Activated effector memory CD4-positive, alpha-beta T cell treated with anti-CD3 and anti-CD28 coated beads, Interleukin-2, amount 50 U/mL, for 16 hours (primary cell): ENCODE measurements at regions not wholly inside any gene's neighbourhood (a gene's known extent, or its start where the extent isn't known, plus 50 kb on each side); places are given as distances from the start of the nearest gene placed in this dataset.

Experiments
- DNase-seq: peaks from one replicate; pipeline ENCODE4 v3.0.0-alpha.2; 2020

- DNase-seq, result no peak
Observed at GRCh38 chr10:57294698-57295097, 933.6 kb upstream of the ZWINT start.

- no peak for DNase-seq
Observed at GRCh38 chr10:57288754-57289153, 927.7 kb upstream of the ZWINT start.

- no peak for DNase-seq
Observed at GRCh38 chr10:57262892-57263291, 901.8 kb upstream of the ZWINT start.

GRCh38 chr10:57260175-57260574 is 899.1 kb upstream of the ZWINT start:
- DNase-seq, result no peak

- no peak for DNase-seq
Observed at GRCh38 chr10:57249615-57250281, 888.7 kb upstream of the ZWINT start.

- DNase-seq, result no peak
Observed at GRCh38 chr10:57247271-57247670, 886.2 kb upstream of the ZWINT start.

- no peak for DNase-seq
Observed at GRCh38 chr10:57225920-57226319, 864.9 kb upstream of the ZWINT start.

- no peak for DNase-seq
Observed at GRCh38 chr10:57224811-57225210, 863.8 kb upstream of the ZWINT start.

GRCh38 chr10:57222603-57223002 is 861.5 kb upstream of the ZWINT start:
- no peak for DNase-seq

GRCh38 chr10:57222129-57222528 is 861.1 kb upstream of the ZWINT start:
- DNase-seq, result no peak

- DNase-seq, result no peak
Observed at GRCh38 chr10:57221674-57222073, 860.6 kb upstream of the ZWINT start.

- DNase-seq, result no peak
Observed at GRCh38 chr10:57218382-57218781, 857.3 kb upstream of the ZWINT start.

- no peak for DNase-seq
Observed at GRCh38 chr10:57202356-57202755, 841.3 kb upstream of the ZWINT start.

GRCh38 chr10:57188846-57189245 is 827.8 kb upstream of the ZWINT start:
- DNase-seq, result no peak

GRCh38 chr10:57186201-57186600 is 825.1 kb upstream of the ZWINT start:
- DNase-seq, result no peak

- DNase-seq, result no peak
Observed at GRCh38 chr10:57169597-57169996, 808.5 kb upstream of the ZWINT start.

GRCh38 chr10:57168611-57169240 is 807.7 kb upstream of the ZWINT start:
- DNase-seq, result no peak

- DNase-seq, result no peak
Observed at GRCh38 chr10:57165671-57166070, 804.6 kb upstream of the ZWINT start.

GRCh38 chr10:57162231-57162630 is 801.2 kb upstream of the ZWINT start:
- no peak for DNase-seq

GRCh38 chr10:57161157-57161556 is 800.1 kb upstream of the ZWINT start:
- DNase-seq, result no peak

GRCh38 chr10:57145548-57145947 is 784.5 kb upstream of the ZWINT start:
- no peak for DNase-seq

GRCh38 chr10:57142925-57143576 is 782.0 kb upstream of the ZWINT start:
- DNase-seq, result no peak

GRCh38 chr10:57141708-57142107 is 780.6 kb upstream of the ZWINT start:
- no peak for DNase-seq

- DNase-seq, result no peak
Observed at GRCh38 chr10:57119684-57120083, 758.6 kb upstream of the ZWINT start.
